GDM1 (cell line): ENCODE measurements at regions not wholly inside any gene's neighbourhood (a gene's known extent, or its start where the extent isn't known, plus 50 kb on each side); places are given as distances from the start of the nearest gene placed in this dataset.
A peak's percentile ranks its signal among the peaks of the same experiment; 100 is the strongest.

ENCODE experiments used
- DNase-seq: peaks from one replicate; lab custom pipeline; 2025; lab: John Stamatoyannopoulos, UW

DNA sequence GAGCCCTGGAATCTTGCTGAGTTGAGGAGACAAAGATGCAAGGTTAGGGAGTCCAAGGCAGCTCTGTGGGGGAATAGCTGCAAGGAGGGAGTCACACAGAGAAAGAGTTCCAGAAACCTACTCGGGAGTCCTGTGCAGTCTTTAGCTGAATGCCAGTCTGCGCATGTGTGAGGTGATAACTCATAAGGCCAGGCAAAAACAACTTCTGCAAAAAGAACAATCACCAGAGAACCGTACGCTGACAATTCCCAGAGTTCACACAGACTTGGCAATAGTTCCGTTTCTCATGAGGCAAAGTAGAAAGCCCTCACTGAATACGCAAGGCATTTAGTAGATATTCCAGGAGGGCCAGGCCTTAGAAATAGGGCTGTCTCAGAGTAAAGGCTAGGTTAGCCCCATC, 135.2 kb upstream of the TAB2 start:
- no peak for DNase-seq

DNA sequence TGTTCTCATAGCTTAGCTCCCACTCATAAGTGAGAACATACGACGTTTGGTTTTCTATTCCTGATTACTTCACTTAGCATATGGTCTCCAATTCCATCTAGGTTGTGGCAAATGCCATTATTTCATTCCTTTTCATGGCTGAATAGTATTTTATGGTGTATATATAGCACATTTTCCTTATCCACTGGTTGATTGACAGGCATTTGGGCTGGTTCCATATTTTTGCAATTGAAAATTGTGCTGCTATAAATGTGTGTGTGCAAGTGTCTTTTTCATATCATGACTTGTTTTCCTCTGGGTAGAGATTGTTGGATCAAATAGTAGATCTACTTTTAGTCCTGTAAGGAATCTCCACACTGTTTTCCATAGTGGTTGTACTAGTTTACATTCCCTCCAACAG, 133.0 kb upstream of the TAB2 start:
- DNase-seq, result no peak

DNA sequence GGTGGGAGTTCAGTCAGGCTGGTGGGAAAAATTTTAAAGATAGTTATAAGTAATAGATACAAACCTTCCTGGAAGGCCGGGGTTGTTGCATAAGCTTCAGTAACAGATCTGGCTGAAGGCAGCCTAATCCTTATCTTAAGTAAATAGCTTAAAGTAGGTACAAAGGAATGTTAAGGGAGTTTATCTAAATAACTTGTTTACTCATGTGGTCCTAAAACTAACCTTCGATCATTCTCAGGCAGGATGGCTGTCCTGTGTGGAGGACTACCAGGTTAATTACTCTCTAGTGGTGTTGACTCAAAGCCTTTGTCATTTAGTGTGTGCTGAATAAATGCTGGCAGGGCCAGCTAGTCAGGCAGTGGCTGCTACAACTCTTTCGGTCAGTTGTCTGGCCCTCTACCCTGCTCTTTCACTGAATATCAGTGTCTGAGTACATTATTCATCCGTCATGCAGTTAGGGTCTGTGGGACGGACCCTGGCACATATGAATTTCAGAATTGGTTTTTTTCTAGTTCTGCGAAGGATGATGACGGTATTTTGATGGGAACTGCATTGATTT, 131.6 kb upstream of the TAB2 start:
- no peak for DNase-seq

DNA sequence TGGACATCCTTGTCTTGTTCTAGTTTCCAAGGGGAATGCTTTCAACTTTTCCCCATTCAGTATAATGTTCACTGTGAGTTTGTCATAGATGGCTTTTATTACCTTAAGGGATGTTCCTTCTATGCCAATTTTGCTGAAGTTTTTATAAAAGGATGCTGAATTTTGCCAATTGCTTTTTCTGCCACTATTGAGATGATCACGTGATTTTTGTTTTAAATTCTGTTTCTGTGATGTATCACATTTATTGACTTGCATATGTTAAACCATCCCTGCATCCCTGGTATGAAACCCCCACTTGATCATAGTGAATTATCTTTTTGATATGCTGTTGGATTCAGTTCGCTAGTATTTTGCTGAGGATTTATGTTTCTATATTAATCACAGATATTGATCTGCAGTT, 130.6 kb upstream of the TAB2 start:
- no peak for DNase-seq

DNA sequence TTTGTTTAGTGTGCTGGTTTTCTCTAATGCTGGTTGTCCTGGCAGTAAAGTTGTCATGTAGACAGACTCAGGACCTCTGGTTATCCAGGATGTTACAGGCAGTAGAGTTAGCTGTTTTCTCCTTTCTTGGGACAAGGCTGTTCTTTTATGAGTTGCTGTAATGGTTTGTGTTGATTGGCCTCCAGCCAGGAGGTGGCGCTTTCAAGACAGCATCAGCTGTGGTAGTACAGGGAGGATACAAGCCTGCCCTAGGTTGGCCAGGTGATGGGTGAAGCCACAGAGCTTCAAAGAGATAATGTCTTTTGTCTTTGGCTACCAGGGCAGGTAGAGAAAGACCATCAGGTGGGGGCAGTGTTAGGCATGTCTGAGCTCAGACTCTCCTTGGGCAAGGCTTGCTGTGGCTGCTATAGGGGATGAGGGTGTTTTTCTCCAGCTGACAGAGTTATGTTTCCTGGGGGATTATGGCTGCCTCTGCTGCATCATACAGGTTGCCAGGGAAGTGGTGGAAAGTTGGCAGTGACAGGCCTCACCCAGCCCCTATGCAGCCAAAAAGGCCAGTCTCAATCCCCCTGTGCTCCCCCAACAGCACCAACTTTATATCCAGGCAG, 127.2 kb upstream of the TAB2 start:
- no peak for DNase-seq

DNA sequence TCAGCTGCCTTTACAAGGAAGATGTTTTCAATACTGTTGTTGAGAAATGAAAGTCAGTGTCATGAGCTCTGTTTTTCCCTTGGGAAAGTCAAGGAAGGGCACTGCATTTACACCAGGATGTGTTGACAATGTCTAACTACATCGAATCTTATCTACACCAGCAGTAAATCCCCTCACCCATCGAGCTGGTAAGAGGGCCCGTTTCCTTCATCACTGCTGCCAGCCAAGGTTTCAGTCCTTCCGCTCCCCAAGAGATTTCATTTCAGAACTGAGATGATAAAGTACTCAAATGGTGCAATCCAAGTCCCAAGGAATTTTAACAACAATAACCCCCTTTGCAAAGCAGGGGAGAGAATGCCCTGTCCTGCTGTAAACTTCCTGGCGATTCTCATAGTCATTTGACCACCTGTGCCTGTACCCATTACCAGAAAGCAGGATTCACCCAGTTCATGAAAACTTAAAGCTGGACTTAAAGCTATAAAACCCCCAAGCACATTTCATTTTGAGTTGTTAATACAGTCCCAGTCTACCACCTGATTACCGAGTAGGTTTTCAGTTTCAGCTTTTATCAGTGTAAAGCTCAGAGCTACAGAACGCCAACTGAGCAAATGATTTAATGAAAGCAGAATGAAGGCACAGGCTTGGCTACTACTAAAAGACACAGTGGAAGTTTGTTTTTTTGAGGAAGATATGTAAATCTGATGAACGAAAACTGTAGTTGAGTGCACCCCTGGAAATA, 122.5 kb upstream of the TAB2 start:
- DNase-seq, result no peak

DNA sequence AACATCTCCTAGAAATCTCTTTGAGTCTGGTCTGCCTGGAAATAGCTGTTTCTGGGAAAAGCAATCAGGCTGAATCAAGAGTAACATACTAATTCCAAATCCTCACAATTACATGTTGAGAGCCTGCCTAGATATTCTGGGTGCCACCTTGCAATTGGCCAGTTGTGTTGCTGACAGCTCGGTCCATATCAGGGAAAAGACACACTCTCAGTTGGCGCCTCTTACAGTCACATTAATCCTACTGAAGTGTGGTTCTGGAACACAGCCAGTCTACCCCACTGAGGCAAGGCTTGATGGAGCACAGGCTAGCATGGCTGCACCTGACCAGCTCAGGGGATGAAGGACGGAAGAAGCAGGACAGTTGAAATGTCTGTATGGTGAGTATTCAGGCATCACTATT, 121.4 kb upstream of the TAB2 start:
- DNase-seq, result no peak

DNA sequence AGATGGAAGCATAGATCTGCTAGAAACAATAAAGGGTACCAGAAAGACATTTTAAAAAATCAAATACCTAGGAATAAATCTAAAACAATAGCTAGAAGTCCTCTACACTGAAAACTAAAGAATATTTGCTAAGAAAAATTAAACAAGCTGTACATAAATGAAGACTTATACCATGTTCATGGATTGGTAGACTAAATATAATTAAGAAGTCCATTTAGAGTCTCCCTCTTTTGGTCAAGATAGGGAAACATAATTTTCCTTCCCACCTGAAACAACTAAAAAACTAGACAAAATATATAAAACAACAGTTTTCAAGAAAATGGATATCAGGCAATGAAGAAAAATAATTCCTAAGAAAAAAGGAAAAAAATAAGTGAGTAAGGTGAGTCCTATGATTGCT, 120.0 kb upstream of the TAB2 start:
- no peak for DNase-seq

DNA sequence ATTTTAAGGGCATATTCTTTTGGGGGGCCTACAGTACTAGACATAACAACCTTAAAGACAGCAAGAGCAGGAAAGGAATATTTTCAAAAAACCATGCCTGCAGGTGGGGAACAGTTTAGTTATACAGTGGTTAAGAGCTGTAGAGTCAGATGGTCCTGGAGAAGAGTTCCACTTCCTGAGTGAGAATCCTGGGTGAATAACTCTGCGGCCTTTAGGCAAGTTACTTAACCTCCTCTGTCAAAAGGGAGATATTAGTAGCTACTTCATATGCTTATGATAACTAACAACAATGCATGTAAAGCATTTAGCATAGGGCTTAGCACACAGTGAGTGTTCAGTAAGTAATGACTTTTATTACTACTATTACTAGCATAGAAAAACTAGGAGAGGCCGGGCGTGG, 119.2 kb upstream of the TAB2 start:
- no peak for DNase-seq

DNA sequence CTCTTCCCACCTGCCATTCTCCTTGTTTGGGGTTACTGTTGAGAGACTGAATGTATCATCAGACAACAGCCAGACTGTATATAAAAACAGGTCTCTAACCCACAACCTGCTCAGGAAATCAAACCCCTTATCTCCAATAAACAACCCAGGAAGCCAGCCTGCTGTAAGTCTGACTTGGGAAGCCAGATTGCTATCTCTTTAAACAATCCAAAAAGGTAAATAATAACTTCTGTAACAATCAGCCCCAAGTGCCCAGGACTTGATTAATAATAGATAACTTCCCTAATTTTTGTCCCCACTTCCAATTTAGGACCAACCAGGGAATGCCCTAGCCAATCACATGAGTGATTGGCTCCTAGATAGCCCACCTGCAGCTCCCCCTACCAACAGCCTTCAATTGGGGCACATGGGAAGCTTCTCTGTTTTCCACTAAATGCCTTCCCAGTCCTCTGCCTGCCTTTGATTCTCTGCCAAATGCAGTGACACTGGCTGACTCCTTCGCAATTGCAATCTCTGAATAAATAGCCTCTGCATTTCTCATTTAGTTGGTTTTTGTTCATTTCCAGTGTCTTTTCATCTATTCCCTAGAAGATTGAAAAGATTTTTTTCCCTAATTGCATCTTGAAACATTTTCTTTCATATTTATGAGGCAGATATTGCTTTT, 117.1 kb upstream of the TAB2 start:
- no peak for DNase-seq

DNA sequence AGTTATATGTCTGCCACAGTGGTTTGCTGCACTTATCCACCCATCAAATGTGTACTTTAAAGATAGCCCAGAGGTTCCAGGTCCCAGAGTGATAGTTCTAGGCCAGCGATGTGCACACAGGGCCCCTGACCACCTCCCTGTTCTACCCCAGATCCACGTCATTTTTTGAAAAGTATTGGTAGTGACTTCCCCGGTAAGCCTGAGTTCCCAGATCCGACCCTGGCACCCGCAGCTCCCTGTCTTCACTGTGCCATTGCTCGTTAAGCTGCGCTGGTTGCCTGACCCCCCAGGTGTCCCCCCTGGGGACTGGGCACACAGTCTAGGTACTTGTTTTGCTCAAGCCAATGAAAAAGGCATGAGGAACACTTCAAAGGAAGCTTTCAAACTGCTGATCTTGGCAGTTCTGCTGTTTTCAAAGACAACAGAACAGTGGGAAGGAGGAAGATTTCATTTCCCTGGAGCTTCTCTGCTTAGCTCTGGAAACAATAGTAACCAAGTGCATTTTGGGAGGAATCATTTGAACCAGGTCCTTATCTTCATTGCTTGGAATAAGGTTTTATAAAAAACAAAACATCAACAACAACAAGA, 116.3 kb upstream of the TAB2 start:
- no peak for DNase-seq

DNA sequence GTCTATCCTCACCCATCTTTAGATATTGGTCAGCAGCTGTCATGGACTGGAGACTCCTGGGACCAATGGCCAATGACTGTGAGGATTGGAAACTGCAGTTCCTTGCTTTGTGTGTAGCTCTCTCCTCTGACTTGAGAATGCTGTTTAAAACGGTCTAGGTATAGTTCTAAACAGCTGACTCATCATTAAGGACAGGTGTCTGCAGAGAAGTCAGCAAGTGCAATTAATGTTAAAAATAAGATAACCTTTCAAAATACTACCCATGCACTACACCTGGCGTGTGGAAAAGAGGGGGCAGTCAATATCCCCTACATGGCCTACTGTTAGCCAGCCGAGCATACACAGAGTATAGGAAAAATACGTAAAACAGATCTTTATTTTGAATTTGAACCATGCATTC, 115.4 kb upstream of the TAB2 start:
- DNase-seq, result no peak

DNA sequence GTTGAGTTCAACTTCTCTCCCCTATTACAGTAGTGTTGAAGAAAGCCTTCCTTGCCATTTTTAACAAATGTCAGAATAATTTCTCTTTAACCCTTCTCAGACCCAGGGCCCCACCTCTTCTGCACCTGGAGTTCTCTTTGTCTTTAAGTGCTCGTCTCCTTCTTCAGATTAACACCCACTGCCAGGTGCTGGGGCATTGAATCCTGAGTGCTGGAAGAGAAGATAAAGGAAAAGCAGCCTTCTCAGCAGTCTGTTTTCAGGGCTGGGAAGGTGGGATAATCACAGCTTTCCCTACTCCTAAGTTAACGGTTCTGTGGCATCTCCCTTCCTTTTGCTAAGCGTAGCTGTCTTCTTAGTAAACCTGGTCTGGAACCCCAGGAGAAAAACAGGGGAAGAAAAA, 114.6 kb upstream of the TAB2 start:
- no peak for DNase-seq

DNA sequence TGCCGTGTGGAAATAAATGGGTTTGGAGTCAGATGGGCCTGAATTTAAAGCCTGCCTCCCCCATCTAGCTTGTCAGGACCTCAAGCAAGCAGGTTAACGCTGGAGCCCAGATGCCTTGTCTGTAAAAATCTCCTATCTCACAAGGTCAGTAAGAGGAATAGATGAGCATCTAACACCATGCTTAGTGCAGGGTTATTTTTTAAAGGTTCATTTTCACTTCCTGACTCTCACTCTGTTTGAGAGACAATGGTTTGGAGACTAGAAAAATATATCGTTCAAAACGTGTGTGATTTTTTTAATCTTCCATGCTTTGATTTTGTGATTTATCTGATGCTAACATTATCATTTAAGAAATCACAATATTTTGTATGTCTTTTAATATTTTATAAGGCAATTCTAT, 114.0 kb upstream of the TAB2 start:
- DNase-seq, result no peak

DNA sequence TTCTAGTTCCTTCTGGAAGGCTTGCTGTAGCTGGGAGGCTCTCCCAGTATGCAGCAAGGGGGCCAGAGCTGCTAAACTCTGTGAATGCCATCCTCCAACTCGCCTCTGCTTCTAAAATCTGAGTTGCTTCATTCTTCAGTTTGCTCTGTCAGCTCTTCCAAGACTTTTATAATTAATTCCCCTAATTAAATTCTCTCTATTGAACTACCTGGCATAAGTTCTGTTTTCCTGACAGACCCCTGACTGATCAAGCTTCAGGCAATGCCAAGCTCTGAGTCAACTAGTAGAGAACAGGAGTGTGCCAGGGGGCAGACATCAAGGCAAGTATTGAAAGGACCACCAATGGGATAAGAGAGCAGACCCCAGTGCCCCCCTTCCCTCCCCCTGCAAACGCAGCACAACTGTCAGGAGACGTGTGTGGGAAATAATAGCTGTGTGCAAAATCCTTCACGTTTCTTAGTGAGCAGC, 109.3 kb upstream of the TAB2 start:
- no peak for DNase-seq

DNA sequence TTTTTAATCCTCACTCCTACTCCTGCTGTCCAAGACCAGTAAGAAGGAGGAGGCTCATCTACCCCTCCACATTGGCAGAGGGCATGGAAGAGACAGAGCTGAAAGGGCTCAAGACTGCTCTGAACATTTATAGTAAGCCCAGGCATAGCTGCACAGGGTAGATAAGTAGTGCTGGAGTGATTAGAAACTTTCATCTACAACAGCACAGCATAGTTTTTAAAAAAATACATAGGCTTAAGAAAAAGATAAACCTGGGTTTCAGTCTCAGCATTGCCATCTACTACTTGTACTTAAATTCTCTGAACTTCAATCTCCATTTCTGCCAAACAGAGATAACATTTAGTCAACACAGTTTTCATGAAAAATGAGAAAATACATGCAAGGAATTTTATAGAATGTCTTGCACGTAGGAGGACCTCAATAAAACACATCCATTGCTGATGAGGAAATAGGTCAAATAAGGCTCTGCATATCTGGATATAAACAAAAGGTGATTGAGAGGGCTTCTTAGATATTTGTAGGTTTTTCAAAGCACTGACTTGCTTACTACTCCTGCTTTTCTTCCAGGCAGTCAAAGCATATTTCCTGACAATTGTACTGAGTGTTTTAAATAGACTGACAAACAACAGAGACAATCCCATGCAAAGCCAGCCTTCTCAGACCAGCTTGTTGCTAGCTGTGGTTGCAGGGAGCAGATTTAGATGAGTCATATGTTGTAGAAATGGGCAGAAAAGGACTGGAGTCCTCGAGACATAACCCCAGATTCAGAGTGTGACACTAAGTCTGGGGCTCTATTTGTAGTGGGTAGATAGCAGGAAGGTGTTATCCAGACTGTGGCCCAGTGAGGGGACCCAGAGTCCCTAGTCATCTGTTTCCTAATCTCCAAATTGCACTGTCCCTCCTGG, 107.4 kb upstream of the TAB2 start:
- no peak for DNase-seq

DNA sequence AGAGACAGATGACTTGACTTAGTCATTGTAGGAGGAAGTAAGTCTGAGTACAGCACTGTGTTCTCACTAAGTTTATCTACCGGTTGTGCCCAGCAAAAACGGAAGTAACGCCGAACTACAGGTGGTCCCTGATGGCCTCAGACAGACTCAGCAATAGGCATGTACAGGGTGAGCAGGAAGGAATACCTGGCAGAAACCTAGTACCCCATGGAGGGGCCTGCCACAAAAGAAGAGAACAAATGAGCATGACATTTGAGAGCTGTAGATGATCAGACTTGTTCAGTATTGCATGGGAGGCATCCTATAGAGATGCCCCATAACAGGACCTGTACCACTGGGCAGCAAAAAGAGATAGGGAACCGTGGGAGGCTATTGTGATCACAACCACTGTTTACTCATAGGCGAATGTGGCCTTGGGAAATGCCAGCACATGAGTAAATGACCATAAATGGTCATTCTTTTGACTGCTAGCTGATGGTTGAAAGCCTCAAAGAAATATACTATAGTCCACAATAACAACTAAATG, 106.4 kb upstream of the TAB2 start:
- DNase-seq, result peak; percentile 53

DNA sequence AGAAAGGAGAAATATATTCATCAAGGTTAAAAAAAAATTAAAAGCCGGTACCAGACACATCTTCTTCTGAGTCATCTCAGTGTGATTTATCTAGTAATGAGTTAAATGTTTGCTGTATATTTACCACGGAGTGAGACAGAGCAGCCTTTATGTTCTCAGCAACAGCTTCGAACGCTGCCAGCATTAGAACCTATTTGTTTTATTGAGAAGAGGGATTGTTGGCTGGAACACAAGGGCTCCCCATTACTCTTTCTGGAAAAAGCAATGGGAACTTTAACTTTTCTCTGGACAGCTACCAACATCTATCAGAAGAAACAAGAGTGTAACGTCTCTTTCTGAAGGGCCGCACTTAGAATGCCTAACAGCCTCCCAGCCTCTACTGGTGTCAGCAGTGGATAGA, 105.3 kb upstream of the TAB2 start:
- DNase-seq, result no peak

DNA sequence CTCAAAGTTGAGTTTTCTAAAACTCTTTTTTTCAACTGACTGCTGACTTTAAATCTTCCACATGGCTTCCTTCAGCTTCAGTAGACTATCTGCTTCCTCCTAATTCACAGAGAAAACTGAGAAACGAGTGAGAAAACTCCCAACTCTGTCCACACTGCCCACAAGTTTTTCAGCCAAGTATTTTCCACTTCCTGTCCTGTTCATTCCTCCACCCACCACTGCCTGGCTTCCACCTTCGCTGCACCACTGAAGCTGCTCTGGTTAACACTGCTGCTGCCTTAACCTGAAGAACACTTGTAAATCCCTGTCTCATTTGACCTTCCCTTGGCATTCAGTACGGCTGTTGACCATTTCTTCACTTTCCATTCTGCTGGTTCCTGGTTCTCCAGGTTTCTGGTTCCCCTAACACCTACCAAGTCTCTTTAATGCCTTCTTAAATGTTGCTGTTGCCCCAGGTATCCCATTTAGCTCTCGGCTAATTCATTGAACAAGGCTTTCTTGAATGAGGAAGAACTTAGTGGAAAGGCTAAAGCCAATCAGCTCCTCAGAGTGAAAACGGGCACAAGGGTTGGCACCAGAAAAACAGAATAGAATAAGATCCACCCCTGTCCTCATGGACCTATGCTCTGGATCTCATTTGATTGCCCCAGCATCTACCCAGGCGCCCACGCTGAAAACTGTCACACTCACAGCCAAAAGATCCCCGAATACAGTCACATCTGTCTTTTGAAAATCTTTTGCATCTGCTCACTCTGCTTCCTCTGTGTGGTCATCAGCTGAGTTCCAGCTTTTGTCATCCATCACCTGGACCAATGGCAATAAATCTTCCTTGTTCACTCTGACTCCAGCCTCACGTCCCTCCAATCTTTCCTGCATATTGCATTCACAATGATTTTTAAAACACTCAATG, 104.4 kb upstream of the TAB2 start:
- DNase-seq, result no peak

DNA sequence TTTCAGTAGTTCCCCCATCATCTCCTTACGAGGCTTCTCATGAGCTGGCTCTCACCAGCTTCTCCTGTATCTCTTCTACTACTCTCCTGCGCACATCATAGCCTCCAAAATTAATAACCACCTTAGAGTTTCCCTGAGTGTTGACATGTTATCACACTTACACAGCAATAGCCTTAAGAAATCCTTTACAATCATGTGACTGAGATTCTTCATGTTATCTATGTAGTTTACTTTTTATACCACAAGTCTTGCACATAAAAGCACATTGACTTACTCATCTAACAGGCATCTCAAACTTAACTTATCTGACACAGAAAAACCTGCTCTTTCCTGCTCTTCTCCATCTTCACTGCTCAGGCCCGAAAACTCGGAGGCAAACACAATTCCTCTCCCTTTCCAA, 103.7 kb upstream of the TAB2 start:
- no peak for DNase-seq
